GM18511 (cell line): ENCODE measurements at regions not wholly inside any gene's neighbourhood (a gene's known extent, or its start where the extent isn't known, plus 50 kb on each side); places are given as distances from the start of the nearest gene placed in this dataset.

Experiments used
- ATAC-seq: cut with Tn5 transposase; IDR thresholded peaks from one replicate; pipeline ENCODE4 v1.9.1; 2021; ENCODE audit warnings: mild to moderate bottlenecking, moderate library complexity; ENCODE audit not compliant: unreplicated experiment

- ATAC-seq = no peak
Measured at GRCh38 chr4:43918377-43918776, 530.2 kb downstream of the KCTD8 start.

GRCh38 chr4:43932448-43932847, 516.2 kb downstream of the KCTD8 start:
- no peak for ATAC-seq

DNA sequence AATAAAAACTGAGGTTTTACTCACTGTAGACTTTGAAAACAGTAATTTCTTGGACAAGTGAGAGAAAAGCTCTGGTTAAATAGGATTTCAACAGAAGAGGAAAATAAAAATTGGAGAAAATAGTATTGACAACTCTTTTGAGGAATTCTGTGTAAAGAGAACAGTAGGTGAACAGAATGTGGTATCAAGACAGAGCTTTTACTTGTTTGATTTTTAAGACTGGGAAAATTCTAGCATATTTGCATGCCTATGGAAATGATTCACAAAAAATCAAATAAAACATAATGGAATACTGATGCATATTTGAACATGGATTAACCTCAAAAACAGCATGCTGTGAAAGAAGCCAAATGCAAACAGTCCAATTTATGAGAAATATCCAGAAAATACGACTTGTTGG, 504.6 kb downstream of the KCTD8 start:
- no peak for ATAC-seq

DNA sequence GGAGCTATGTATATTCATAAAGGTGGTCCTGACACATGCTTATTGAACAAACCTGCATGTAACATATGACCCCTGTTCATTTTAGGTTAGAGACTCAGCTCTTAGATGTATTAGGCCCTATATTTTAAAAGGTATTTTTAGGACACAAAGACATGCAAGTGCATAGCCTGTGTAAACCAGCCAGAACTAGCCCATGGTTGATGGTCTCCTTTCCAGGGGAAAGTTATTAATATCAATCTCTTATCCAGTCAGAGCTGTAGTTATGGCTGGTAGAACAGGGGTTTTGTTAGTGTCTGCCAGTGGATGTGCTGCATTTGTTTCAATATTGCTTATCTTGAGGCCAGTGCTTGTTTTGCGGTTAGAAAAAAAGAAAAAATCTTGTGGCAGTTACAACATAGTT, 488.6 kb downstream of the KCTD8 start:
- no peak for ATAC-seq

- no peak for ATAC-seq
Measured at GRCh38 chr4:43968011-43968410, 480.6 kb downstream of the KCTD8 start.

GRCh38 chr4:43983610-43984009, 465.0 kb downstream of the KCTD8 start:
- no peak for ATAC-seq

DNA sequence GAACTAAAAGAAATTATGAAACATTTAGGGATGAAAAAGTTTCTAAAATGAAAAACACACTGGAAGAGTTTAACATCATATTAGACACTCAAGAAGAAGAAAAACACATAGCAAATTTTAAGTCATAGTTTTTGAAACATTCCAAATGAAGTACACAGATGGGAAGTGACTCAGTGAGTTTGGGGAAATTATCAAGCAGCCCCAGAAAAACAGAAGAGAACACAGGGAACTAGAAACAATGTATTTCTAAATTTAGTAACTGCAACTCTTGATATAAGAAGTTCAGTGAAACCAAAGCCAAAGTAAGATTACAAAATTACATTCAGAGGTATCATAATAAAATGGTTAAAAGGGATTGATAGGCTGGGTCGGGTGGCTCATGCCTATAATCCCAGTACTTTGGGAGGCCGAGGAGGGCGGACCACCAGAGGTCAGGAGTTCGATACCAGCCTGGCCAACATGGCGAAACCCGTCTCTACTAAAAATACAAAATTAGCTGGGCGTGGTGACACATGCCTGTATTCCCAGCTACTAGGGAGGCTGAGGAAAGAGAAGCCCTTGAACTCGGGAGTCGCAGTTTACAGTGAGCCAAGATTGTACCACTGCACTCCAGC, 461.2 kb downstream of the KCTD8 start:
- ATAC-seq = no peak

DNA sequence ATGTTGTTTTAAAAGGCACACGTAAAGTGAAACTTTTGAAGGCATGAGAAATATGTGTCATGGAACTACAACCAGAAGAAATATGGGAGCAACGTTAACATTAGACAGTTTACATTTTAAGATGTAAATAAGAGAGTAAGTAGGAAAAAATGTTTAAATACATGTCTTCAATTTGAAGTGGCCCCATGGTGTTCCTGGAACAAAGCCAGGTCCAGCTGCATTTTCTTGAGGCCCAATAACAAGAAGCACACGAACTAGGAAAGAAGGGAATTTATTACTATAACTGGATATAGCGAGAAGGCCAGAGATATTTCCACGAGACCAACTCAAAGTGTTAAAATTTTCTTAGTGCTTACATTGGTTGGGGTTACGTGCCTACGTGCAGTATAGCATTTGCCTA, 458.1 kb downstream of the KCTD8 start:
- no peak for ATAC-seq

DNA sequence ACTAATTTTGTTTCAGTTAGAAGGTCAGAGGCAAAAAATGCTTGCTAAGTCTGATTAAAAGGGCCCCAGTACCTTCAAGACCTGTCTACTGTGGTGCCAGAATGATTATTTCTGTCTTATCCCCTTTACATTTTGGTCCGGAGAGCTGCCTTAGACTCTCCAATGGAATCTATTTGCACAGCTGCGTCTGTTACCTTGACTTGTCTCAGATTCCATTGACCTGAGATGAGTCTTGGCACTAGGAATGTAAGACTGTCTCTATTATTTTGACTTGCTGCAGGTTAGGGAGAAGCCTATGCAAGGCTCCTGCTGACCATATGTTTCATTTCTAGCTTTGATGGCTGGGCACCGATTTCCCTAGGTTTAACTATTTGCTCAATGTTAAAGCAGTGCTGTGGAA, 457.6 kb downstream of the KCTD8 start:
- ATAC-seq = no peak

GRCh38 chr4:43992552-43992951, 456.1 kb downstream of the KCTD8 start:
- ATAC-seq = no peak

GRCh38 chr4:43993196-43993902, 455.3 kb downstream of the KCTD8 start:
- no peak for ATAC-seq

DNA sequence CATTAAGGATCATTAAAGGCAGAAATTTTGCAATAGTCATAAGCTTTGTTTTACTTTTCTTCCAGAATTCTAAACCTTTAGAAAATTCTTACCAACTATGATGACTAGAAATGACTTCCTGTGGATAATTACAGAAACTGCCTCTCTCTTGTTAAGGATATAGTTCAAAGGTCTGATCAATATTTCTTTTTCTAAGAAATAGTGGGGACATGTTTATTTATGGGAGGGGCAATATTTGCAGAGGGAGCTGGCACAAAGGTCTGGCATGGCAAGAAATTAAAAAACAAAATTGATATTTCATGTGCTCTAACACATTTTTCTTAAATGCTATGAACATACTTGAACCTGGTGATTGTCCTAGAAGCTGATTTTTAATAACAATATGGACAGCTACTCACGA, 448.9 kb downstream of the KCTD8 start:
- ATAC-seq = no peak

DNA sequence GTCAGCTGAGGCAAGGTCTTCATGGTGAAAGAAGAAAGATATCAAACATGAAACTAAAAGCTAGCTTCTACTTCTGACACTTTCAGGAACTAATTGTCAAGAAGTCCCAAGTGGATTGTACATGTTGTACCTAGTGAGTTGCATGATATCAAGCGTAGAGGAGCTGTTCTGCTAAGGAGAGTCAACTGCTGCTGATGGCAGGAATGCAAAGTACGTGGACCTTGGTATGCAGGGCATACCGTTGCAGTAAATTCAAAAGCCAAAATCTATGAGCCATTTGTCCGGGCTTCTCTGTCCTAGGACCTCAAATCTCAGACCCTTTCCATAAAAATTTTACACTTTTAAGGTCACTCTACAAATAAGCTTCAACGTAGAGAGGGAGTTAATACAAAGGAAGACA, 446.2 kb downstream of the KCTD8 start:
- ATAC-seq = no peak

- ATAC-seq = no peak
Measured at GRCh38 chr4:44016570-44017421, 431.8 kb downstream of the KCTD8 start.

GRCh38 chr4:44017422-44017739, 431.2 kb downstream of the KCTD8 start:
- ATAC-seq = no peak

DNA sequence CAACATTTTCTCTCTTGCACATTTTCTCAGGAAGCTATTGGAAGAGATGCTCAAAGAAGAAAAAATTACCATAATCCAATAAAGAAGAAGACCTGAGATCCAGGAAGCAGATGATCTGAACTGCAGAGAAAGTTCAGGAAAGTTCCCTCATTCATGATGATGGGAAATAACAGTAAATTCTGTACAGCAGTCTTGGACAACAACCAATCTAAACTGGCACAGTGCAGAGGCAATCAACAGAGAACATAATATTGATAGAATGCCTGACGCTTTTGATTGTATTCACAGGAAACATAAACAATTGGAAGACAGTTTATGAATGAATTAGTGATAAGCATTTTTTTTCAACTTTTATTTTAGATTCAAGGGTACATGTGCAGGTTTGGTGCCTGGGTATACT, 428.9 kb downstream of the KCTD8 start:
- no peak for ATAC-seq

DNA sequence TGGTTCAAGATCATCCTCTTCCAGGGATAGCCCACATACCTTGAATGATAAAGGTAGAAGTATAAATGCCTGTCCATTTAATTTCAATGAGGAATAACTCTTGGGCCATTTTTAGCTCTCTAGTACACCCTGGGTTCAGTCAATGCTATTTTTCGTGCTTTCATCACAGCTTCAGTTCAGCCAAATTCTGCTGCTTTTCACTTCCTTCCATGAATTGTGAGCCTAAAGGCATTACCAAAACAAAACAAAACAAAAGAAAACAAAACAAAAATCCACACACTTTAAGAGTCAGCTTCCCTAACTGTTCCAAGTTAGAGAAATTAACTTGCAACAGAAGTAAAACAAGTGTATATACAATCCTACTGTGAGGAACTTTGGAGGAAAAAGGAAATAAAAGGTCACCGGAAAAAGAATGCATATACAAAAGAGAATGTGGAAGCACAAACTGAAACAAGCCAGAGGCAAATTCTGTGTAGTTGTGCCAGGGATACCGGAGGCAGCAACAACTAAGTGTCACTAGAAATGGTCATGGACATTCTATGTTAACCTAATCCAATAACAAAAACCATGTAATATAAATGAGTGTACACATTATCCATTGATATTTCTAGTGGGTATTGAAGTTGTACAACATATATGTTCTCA, 423.1 kb downstream of the KCTD8 start:
- ATAC-seq = no peak

- ATAC-seq = no peak
Measured at GRCh38 chr4:44038811-44039210, 409.8 kb downstream of the KCTD8 start.

DNA sequence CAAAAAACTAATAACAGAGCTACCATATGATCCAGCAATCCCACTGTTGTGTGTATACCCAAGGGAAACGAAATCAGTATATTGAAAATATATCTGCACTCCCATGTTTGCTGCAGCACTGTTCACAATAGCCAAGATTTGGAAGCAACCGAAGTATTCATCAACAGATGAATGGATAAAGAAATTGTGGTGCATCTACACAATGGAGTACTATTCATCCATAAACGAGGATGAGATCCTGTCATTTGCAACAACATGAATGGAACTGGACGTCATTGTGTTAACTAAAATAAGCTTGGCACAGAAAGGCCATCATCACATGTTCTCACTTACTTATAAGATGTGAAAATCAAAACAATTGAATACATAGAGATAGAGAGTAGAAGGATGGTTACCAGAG, 402.1 kb downstream of the KCTD8 start:
- no peak for ATAC-seq

- no peak for ATAC-seq
Measured at GRCh38 chr4:44056721-44057151, 391.9 kb downstream of the KCTD8 start.

DNA sequence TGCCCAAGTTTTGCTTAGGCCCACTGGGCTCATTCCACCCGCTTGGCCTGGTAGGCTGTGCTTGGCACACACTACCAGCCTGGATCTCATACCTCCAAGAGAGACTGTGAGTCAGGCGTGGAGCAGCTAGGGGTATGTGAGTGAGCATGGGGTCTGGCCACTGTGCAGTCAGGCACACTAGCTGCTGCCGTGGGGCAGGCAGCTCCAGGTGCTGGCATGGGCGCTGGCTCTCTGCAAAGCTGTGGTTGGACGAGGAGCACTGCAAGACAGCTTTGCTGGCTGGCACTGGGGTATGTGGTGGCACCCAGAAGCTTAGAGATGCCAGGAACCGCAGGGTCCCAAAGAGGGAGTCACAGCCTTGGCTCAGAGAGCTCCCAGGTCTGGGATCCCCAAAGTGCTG, 377.8 kb downstream of the KCTD8 start:
- ATAC-seq = no peak
